ENCODE measurements at regions not wholly inside any gene's neighbourhood (a gene's known extent, or its start where the extent isn't known, plus 50 kb on each side); places are given as distances from the start of the nearest gene placed in this dataset.

GRCh38 chr1:9435153-9435636 lies 104.1 kb upstream of the SLC25A33 start (continued):
- TF ChIP-seq RERE (CRISPR knock-in tag; IDR thresholded peaks at IDR 0.05; ENCODE audit: low read depth), result peak; percentile 93
- TF ChIP-seq MED13 (CRISPR knock-in tag; IDR thresholded peaks at IDR 0.05), result peak; percentile 95
- no peak for TF ChIP-seq HES4 (CRISPR knock-in tag; IDR thresholded peaks at IDR 0.05; ENCODE audit: borderline replicate concordance)
- TF ChIP-seq ZNF207 (IDR thresholded peaks at IDR 0.05; ENCODE audit: borderline replicate concordance), result no peak
- TF ChIP-seq ZBTB44 (CRISPR knock-in tag; IDR thresholded peaks at IDR 0.05), result no peak
- peak; percentile 59; the same call in 1 of the 2 replicates for TF ChIP-seq POGZ (CRISPR knock-in tag; IDR thresholded peaks at IDR 0.05)
- TF ChIP-seq SMARCC2 (IDR thresholded peaks at IDR 0.05), result no peak
- no peak for TF ChIP-seq ZNF720 (CRISPR knock-in tag; IDR thresholded peaks at IDR 0.05)
- TF ChIP-seq MXD4 (CRISPR knock-in tag; IDR thresholded peaks at IDR 0.05), result 0 out of 2 replicates have a peak, but pooled peaks have one; percentile 42
- no peak for TF ChIP-seq XBP1 (CRISPR knock-in tag; IDR thresholded peaks at IDR 0.05)
- 0 out of 2 replicates have a peak, but pooled peaks have one; percentile 47 for TF ChIP-seq STAT6 (CRISPR knock-in tag; IDR thresholded peaks at IDR 0.05; ENCODE audit: borderline replicate concordance)
- TF ChIP-seq TCF7L2 (IDR thresholded peaks at IDR 0.05; ENCODE audit: low read depth, low read length), result no peak
- TF ChIP-seq MTERF4 (CRISPR knock-in tag; IDR thresholded peaks at IDR 0.05), result no peak
- no peak; the same call in 1 of the 2 replicates for TF ChIP-seq GABPB1 (CRISPR knock-in tag; IDR thresholded peaks at IDR 0.05)
- no peak for TF ChIP-seq ZNF616 (CRISPR knock-in tag; IDR thresholded peaks at IDR 0.05; ENCODE audit: low read depth)
- TF ChIP-seq, protein P1, sequence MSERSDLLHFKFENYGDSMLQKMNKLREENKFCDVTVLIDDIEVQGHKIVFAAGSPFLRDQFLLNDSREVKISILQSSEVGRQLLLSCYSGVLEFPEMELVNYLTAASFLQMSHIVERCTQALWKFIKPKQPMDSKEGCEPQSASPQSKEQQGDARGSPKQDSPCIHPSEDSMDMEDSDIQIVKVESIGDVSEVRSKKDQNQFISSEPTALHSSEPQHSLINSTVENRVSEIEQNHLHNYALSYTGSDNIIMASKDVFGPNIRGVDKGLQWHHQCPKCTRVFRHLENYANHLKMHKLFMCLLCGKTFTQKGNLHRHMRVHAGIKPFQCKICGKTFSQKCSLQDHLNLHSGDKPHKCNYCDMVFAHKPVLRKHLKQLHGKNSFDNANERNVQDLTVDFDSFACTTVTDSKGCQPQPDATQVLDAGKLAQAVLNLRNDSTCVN (CRISPR knock-in tag; IDR thresholded peaks at IDR 0.05; ENCODE audit: borderline replicate concordance), result no peak
- TF ChIP-seq ZNF557 (CRISPR knock-in tag; IDR thresholded peaks at IDR 0.05), result no peak
- peak; percentile 66 for TF ChIP-seq XRCC5 (optimal IDR thresholded peaks at IDR 0.05; ENCODE audit: low read length)
